Gastrocnemius medialis (tissue), 4 donors: ENCODE measurements at regions not wholly inside any gene's neighbourhood (a gene's known extent, or its start where the extent isn't known, plus 50 kb on each side); places are given as distances from the start of the nearest gene placed in this dataset.

Source experiments
- POLR2A ChIP-seq, 2 donors: fragments of 450-650 bp; IDR thresholded peaks; one replicate each; pipeline ENCODE4 v1.6.1; 2017; ENCODE audit warnings: antibody characterized with exemption in 2 of 2, mild to moderate bottlenecking in 2 of 2, moderate library complexity in 2 of 2
- TF ChIP-seq, protein P1 (sequence below), 5 experiments: fragments of 450-650 bp in 3 of 5; fragments of 200-600 bp in 2 of 5; sonication (generic) in 2 of 5; IDR thresholded peaks in 4 of 5; conservative IDR thresholded peaks in 1 of 5; 1 replicate in 4 of 5; 2 replicates in 1 of 5; pipeline ENCODE4 v1.5.1; 2016 to 2019; ENCODE audit warnings: antibody characterized with exemption in 5 of 5, mild to moderate bottlenecking in 3 of 5, moderate library complexity in 3 of 5

GRCh38 chr13:79126706-79127105 is 279.3 kb downstream of the RBM26 start:
- TF ChIP-seq, protein P1, sequence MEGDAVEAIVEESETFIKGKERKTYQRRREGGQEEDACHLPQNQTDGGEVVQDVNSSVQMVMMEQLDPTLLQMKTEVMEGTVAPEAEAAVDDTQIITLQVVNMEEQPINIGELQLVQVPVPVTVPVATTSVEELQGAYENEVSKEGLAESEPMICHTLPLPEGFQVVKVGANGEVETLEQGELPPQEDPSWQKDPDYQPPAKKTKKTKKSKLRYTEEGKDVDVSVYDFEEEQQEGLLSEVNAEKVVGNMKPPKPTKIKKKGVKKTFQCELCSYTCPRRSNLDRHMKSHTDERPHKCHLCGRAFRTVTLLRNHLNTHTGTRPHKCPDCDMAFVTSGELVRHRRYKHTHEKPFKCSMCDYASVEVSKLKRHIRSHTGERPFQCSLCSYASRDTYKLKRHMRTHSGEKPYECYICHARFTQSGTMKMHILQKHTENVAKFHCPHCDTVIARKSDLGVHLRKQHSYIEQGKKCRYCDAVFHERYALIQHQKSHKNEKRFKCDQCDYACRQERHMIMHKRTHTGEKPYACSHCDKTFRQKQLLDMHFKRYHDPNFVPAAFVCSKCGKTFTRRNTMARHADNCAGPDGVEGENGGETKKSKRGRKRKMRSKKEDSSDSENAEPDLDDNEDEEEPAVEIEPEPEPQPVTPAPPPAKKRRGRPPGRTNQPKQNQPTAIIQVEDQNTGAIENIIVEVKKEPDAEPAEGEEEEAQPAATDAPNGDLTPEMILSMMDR (IDR thresholded peaks at IDR 0.05 in 4 of 5, conservative IDR thresholded peaks at IDR 0.05 in 1 of 5): no peak
- no peak for TF ChIP-seq POLR2A (IDR thresholded peaks at IDR 0.05)
